ENCODE measurements at regions not wholly inside any gene's neighbourhood (a gene's known extent, or its start where the extent isn't known, plus 50 kb on each side); places are given as distances from the start of the nearest gene placed in this dataset.

DNA sequence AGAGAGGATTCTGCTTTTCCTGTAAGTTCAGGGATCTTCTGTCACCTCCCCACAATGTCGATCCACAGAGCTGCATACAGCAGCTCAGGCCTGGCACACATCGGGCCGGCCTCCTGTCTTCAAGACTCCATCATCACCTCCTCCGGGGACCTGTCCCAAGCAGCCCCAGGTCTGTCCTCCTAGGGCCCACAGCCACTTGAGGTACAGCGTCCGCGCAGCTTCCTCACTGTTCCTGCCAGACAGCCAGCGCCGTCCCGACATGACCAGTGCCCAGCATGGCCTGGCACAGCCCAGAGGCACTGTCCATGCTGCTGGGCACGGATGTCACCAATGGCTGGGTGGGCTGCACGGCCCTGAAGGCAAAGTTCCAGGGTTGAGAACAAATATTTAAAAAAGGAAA lies 101.6 kb downstream of the DLL1 start:
- intact Hi-C loops (cut with DNase I): no loop called here
- no peak overlapping the region for H3K4me3 ChIP-seq
- no peak overlapping the region for H3K27ac ChIP-seq
- no peaks in the 10 kb centered on the region for H3K36me3 ChIP-seq
- peaks cover 0 to 7% of the 10 kb centered on the region in 2 donors for H3K9me3 ChIP-seq
- DNase-seq (ENCODE audit: low spot score in 2 of 2): no peak
- TF ChIP-seq, protein P1, sequence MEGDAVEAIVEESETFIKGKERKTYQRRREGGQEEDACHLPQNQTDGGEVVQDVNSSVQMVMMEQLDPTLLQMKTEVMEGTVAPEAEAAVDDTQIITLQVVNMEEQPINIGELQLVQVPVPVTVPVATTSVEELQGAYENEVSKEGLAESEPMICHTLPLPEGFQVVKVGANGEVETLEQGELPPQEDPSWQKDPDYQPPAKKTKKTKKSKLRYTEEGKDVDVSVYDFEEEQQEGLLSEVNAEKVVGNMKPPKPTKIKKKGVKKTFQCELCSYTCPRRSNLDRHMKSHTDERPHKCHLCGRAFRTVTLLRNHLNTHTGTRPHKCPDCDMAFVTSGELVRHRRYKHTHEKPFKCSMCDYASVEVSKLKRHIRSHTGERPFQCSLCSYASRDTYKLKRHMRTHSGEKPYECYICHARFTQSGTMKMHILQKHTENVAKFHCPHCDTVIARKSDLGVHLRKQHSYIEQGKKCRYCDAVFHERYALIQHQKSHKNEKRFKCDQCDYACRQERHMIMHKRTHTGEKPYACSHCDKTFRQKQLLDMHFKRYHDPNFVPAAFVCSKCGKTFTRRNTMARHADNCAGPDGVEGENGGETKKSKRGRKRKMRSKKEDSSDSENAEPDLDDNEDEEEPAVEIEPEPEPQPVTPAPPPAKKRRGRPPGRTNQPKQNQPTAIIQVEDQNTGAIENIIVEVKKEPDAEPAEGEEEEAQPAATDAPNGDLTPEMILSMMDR (IDR thresholded peaks at IDR 0.05): no peak
- H3K27me3 ChIP-seq: no peaks in the 10 kb centered on the region
- no peaks in the 10 kb centered on the region for H3K4me1 ChIP-seq

DNA sequence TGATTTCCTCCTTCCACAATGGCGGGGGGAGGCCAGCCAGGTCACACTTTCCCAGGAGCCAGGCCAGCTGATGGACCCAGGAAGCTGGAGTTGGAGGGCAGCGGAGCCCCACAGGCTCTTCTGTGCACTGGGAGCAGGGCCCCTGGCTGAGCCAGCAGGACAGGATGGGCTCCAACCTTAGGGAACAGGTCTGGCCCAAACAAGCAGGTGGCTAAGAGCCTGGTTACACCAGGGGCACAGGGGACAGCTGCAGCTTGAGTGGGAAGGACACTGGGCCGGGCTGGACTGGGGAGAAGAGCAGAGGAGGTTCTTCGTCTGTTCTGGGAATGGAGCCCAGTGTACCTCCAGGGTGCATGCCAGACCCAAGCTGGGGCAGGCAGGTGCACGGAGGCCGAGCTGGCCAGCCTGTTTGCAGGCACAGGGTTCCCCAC lies 102.3 kb downstream of the DLL1 start:
- no peak for DNase-seq (ENCODE audit: low spot score in 2 of 2)
- Histone ChIP-seq H3K4me3 (no peak overlapping the region), H3K27ac (no peak overlapping the region), H3K9me3 (peaks cover 0 to under 1% of the 10 kb centered on the region in 2 donors), H3K36me3 (no peaks in the 10 kb centered on the region), H3K27me3 (no peaks in the 10 kb centered on the region), H3K4me1 (no peaks in the 10 kb centered on the region)
- TF ChIP-seq, protein P1 (IDR thresholded peaks at IDR 0.05): no peak
- intact Hi-C loops (cut with DNase I): no loop called here

DNA sequence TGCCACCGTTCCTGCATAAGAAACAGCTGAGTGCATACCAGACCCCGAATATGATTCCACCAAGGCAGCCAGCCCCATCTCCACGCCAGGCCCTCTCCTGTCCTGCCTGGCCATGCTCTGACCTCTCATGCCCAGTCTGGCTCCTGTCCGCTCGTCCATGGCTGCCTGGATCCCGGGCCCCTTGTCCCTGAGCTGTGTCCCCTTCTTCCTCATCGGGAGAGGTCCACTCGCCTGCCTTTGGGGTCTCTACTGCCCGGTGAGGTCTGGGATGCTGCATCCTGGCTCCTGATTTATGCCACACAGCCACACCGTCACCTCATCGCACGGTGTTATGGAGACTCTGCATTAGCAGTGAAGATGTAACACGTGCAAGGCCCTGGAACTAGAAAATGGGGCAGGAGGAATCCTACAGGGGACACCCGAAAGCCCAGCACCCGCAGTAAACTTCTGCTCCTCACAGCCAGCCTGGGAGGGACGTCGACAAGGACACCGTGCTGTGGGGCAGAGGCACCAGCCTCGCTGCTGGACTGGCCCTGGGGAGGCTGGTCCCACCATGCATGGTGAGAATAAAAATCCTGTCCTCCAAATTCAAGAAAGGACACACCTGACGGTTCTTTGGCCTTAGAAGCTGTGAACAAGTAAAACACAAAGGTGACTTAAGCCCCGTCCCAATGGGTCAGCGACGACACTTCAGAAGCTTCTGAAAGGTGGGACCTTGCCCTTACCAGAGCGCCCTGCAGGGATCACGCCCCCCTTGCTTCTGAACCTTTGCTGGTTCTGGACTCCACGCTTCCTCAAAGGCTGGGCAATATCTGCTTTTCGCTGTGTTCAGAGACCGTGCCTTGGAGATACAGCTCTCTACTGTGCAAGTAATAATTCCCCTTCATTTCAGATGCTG lies 103.0 kb downstream of the DLL1 start:
- H3K27me3 ChIP-seq: no peaks in the 10 kb centered on the region
- H3K4me1 ChIP-seq: no peaks in the 10 kb centered on the region
- intact Hi-C loops (cut with DNase I): no loop called here
- H3K27ac ChIP-seq: no peak overlapping the region
- no peak for DNase-seq (ENCODE audit: low spot score in 2 of 2)
- TF ChIP-seq, protein P1 (IDR thresholded peaks at IDR 0.05): no peak
- no peaks in the 10 kb centered on the region for H3K36me3 ChIP-seq
- no peak overlapping the region for H3K4me3 ChIP-seq
- no peaks in the 10 kb centered on the region for H3K9me3 ChIP-seq

DNA sequence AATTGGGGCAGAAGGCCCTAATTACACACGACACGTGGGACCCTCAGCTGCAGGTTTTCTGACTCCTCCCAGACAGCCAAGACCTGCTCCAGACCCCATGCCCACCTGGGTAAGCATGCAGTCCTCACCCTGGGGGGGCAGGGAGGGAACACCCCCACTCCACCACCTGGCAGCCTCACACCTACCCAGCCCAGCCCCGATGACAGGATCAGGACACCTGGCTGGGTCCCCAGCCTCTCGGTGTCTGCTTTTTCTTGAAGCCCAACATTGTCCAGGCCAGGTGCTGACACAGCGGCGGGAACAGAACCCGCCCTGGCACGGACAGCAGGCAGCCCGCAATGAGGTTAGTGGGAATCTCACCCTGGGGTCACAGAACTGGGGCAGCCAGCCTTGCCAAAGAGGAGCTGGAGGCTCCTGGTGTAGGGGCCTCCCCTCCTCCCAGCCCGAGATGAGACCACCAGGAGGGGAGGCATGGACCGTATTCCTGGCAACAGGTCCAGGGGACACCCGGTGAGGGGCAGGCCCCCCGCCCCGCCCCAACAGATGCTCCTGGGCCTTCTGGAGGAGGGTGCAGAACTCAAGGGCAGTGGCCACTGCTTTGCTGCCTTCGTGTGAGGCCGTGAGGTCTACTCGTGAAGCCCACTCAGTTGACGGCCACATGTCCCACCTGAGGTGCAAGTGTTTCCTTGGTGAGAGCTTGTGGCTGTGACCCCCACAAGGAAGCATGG lies 103.8 kb downstream of the DLL1 start:
- no peak overlapping the region for H3K4me3 ChIP-seq
- H3K9me3 ChIP-seq: no peaks in the 10 kb centered on the region
- TF ChIP-seq, protein P1 (IDR thresholded peaks at IDR 0.05): no peak
- H3K27ac ChIP-seq: no peak overlapping the region
- no peak for DNase-seq (ENCODE audit: low spot score in 2 of 2)
- no peaks in the 10 kb centered on the region for H3K36me3 ChIP-seq
- no peaks in the 10 kb centered on the region for H3K4me1 ChIP-seq
- intact Hi-C loops (cut with DNase I): no loop called here
- no peaks in the 10 kb centered on the region for H3K27me3 ChIP-seq

DNA sequence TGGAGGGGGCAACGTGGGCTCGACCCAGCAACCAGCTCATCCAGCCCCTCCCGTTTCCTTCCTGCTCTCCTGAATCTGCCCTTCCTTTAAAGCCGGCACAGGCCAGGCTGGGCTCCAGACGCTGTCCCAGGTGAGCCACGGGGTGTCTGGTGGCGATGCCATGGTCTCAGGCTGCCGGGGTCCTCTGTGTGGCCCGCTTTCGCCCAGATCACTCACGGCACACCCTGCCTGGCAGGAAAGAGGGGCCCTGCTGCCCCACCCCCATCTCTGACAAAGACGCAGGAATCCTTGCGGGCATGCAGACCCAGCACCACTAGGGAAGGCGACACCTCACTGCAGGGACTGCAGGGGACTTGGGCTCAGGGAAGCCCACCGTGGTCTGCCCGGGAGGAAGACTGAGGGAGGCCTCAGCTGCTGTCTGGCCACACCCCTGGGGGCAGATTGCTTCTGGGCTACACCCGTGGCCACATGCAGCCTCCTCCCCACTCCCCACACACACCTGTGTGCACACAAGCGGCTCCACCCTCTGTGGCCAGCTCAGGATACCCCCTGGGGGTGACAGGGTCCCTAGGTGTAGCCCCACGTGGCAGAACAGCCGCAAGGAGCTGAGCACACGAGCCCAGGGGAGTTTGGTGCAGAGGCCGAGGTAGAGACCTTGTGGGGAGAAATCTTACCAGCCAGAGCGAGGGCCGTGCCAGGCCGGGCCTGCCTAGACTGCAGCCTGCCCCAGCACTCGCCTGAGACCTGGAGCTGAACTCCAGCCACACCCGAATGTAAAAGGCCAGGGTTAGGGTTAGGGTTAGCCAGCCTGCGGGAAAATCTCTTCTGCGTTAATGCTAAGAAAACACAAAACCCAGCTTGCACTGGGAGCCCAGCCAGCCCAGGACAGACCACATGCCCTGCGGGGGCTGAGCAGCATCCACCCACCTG lies 104.6 kb downstream of the DLL1 start:
- intact Hi-C loops (cut with DNase I): no loop called here
- no peaks in the 10 kb centered on the region for H3K36me3 ChIP-seq
- H3K9me3 ChIP-seq: no peaks in the 10 kb centered on the region
- H3K4me3 ChIP-seq: no peak overlapping the region
- TF ChIP-seq, protein P1 (IDR thresholded peaks at IDR 0.05): no peak
- no peak for DNase-seq (ENCODE audit: low spot score in 2 of 2)
- no peaks in the 10 kb centered on the region for H3K4me1 ChIP-seq
- no peak overlapping the region for H3K27ac ChIP-seq
- H3K27me3 ChIP-seq: no peaks in the 10 kb centered on the region
